H9 (cell line): ENCODE measurements at regions not wholly inside any gene's neighbourhood (a gene's known extent, or its start where the extent isn't known, plus 50 kb on each side); places are given as distances from the start of the nearest gene placed in this dataset.

Experiments
- DNase-seq: peaks from one replicate; pipeline ENCODE4 v3.0.0-alpha.2; 2017
- H2AFZ ChIP-seq: one replicate; pipeline ENCODE4 v1.6.1; 2013; ENCODE audit warnings: mild to moderate bottlenecking, low read length, control low read depth, moderate library complexity
- H2AK5ac ChIP-seq: 2 replicates; pipeline ENCODE4 v1.6.1; 2013; ENCODE audit warnings: low read length, control low read depth, mixed read lengths; ENCODE audit not compliant: insufficient read length
- H2BK120ac ChIP-seq: one replicate; pipeline ENCODE4 v1.6.1; 2013; ENCODE audit warnings: low read depth, mild to moderate bottlenecking, low read length, control low read depth, inconsistent platforms; ENCODE audit not compliant: poor library complexity, severe bottlenecking
- H2BK12ac ChIP-seq: 2 replicates; pipeline ENCODE4 v1.6.1; 2013; ENCODE audit warnings: low read length, control low read depth, mixed read lengths, low read depth; ENCODE audit not compliant: insufficient read length
- H2BK15ac ChIP-seq: 2 replicates; pipeline ENCODE4 v1.6.1; 2013; ENCODE audit warnings: low read depth, low read length, control low read depth
- H2BK20ac ChIP-seq: one replicate; pipeline ENCODE4 v1.6.1; 2013; ENCODE audit warnings: low read depth, mild to moderate bottlenecking, low read length, control low read depth, inconsistent platforms; ENCODE audit not compliant: poor library complexity, severe bottlenecking
- H2BK5ac ChIP-seq: 2 replicates; pipeline ENCODE4 v1.6.1; 2013; ENCODE audit warnings: low read length, control low read depth, mixed read lengths; ENCODE audit not compliant: insufficient read length
- H3K14ac ChIP-seq: 2 replicates; pipeline ENCODE4 v1.6.1; 2013; ENCODE audit warnings: low read length, control low read depth; ENCODE audit not compliant: insufficient read depth
- H3K18ac ChIP-seq: 2 replicates; pipeline ENCODE4 v1.6.1; 2013; ENCODE audit warnings: low read depth, mild to moderate bottlenecking, mixed read lengths, low read length, control low read depth; ENCODE audit not compliant: insufficient read length
- H3K23ac ChIP-seq: 2 replicates; pipeline ENCODE4 v1.6.1; 2013; ENCODE audit warnings: low read length, control low read depth, mixed read lengths, low read depth; ENCODE audit not compliant: insufficient read length
- H3K23me2 ChIP-seq: 2 replicates; pipeline ENCODE4 v1.6.1; 2013; ENCODE audit warnings: low read depth, mild to moderate bottlenecking, mixed read lengths, low read length, control low read depth; ENCODE audit not compliant: insufficient read length, poor library complexity, severe bottlenecking
- H3K27ac ChIP-seq: 2 replicates; pipeline ENCODE4 v1.5.1; 2013; ENCODE audit warnings: low read length, control low read depth, mixed read lengths, low read depth; ENCODE audit not compliant: insufficient read length
- H3K27me3 ChIP-seq: 2 replicates; pipeline ENCODE4 v1.6.1; 2013; ENCODE audit warnings: low read length, control low read depth, inconsistent platforms; ENCODE audit not compliant: insufficient read depth
- H3K4ac ChIP-seq: 2 replicates; pipeline ENCODE4 v1.6.1; 2013; ENCODE audit warnings: low read depth, mild to moderate bottlenecking, control low read depth, inconsistent platforms, low read length, moderate library complexity
- H3K4me1 ChIP-seq: 2 replicates; pipeline ENCODE4 v1.6.1; 2013; ENCODE audit warnings: low read length, control low read depth, inconsistent platforms; ENCODE audit not compliant: insufficient read depth
- H3K4me2 ChIP-seq: 2 replicates; pipeline ENCODE4 v1.6.1; 2013; ENCODE audit warnings: low read length, control low read depth, mixed read lengths; ENCODE audit not compliant: insufficient read length, insufficient read depth
- H3K56ac ChIP-seq: 2 replicates; pipeline ENCODE4 v1.6.1; 2013; ENCODE audit warnings: low read depth, mild to moderate bottlenecking, mixed read lengths, low read length, control low read depth; ENCODE audit not compliant: insufficient read length
- H3K79me1 ChIP-seq: 2 replicates; pipeline ENCODE4 v1.6.1; 2013; ENCODE audit warnings: low read depth, mild to moderate bottlenecking, moderate library complexity, low read length, control low read depth, inconsistent platforms; ENCODE audit not compliant: insufficient read depth, poor library complexity, severe bottlenecking
- H3K79me2 ChIP-seq: 2 replicates; pipeline ENCODE4 v1.6.1; 2013; ENCODE audit warnings: low read length, control low read depth, inconsistent platforms; ENCODE audit not compliant: insufficient read depth
- H3K9ac ChIP-seq: 2 replicates; pipeline ENCODE4 v1.6.1; 2013; ENCODE audit warnings: low read length, control low read depth, mixed read lengths; ENCODE audit not compliant: insufficient read length; ENCODE audit errors: extremely low read depth
- H3K9me3 ChIP-seq: one replicate; pipeline ENCODE4 v1.6.1; 2013; ENCODE audit warnings: low read depth, low read length, inconsistent platforms; ENCODE audit not compliant: control insufficient read depth
- H3T11ph ChIP-seq: one replicate; pipeline ENCODE4 v1.6.1; 2013; ENCODE audit warnings: mild to moderate bottlenecking, low read length, control low read depth, inconsistent platforms
- H4K20me1 ChIP-seq: one replicate; pipeline ENCODE4 v1.6.1; 2013; ENCODE audit not compliant: control insufficient read depth, insufficient read length, insufficient read depth
- H4K5ac ChIP-seq: 2 replicates; pipeline ENCODE4 v1.6.1; 2013; ENCODE audit warnings: low read depth, mild to moderate bottlenecking, mixed read lengths, low read length, control low read depth; ENCODE audit not compliant: insufficient read length
- H4K8ac ChIP-seq: replicated peaks from 2 replicates; pipeline ENCODE4 v1.6.1; 2013; ENCODE audit warnings: low read length, control low read depth, mixed read lengths, low read depth; ENCODE audit not compliant: insufficient read length
- H4K91ac ChIP-seq: 2 replicates; pipeline ENCODE4 v1.6.1; 2013; ENCODE audit warnings: low read depth, mild to moderate bottlenecking, moderate library complexity, mixed read lengths, low read length, control low read depth; ENCODE audit not compliant: insufficient read length
- H3K27ac Mint-ChIP-seq, 3 experiments: 2 replicates in 2 of 3; 3 replicates in 1 of 3; pipeline ENCODE4 v1.8.0; 2020 to 2021; ENCODE audit warnings: mixed read lengths in 3 of 3, mild to moderate bottlenecking in 1 of 3, moderate library complexity in 1 of 3
- H3K27me3 Mint-ChIP-seq: 2 replicates; pipeline ENCODE4 v1.8.0; 2021; ENCODE audit warnings: low read depth, mild to moderate bottlenecking, moderate library complexity, mixed read lengths
- H3K36me3 Mint-ChIP-seq, 3 experiments: 2 replicates in 2 of 3; 3 replicates in 1 of 3; pipeline ENCODE4 v1.8.0; 2020 to 2021; ENCODE audit warnings: low read depth in 3 of 3, mixed read lengths in 3 of 3; ENCODE audit not compliant: insufficient read depth in 1 of 3
- H3K4me1 Mint-ChIP-seq, 2 experiments: 2 replicates each; pipeline ENCODE4 v1.8.0; 2020; ENCODE audit warnings: mixed read lengths in 2 of 2
- H3K4me3 Mint-ChIP-seq, 2 experiments: 2 replicates in 1 of 2; 3 replicates in 1 of 2; pipeline ENCODE4 v1.8.0; 2020 to 2021; ENCODE audit warnings: mild to moderate bottlenecking in 2 of 2, mixed read lengths in 2 of 2, moderate library complexity in 1 of 2
- H3K9me3 Mint-ChIP-seq, 2 experiments: 2 replicates in 1 of 2; 3 replicates in 1 of 2; pipeline ENCODE4 v1.8.0; 2020; ENCODE audit warnings: mild to moderate bottlenecking in 2 of 2, mixed read lengths in 2 of 2, moderate library complexity in 1 of 2
- CTCF ChIP-seq: fragments of 200-600 bp; sonication (generic); conservative IDR thresholded peaks from 3 replicates; pipeline ENCODE4 v1.8.0; 2021; ENCODE audit warnings: antibody characterized with exemption, mild to moderate bottlenecking
- WGBS: extraction: QIAGEN DNeasy Blood & Tissue Kit; methylation state at CpG from one replicate; pipeline ENCODE4 v1.1.7; 2013; ENCODE audit warnings: missing lambda C conversion rate, low lambda C conversion rate, mixed read lengths; ENCODE audit not compliant: insufficient read length; ENCODE audit errors: extremely low coverage; 5-methylcytosine and 5-hydroxymethylcytosine counted together

GRCh38 chr3:159604151-159604581 is 384.5 kb upstream of the IL12A start:
- H2AFZ ChIP-seq: no peak overlapping the region
- no peak overlapping the region for H3K27ac ChIP-seq
- no peak overlapping the region for H3K27ac Mint-ChIP-seq

More at GRCh38 chr3:159604151-159604581, 384.5 kb upstream of the IL12A start:
- H3K9ac ChIP-seq: no peak overlapping the region
- no peaks in the 10 kb centered on the region for H4K20me1 ChIP-seq
- H3K4me1 Mint-ChIP-seq: no peaks in the 10 kb centered on the region
- peaks cover 4% of the 10 kb centered on the region in 2 experiments; a peak in 3 of 5 replicates for H3K9me3 Mint-ChIP-seq
- no peak overlapping the region for H4K8ac ChIP-seq
- no peak overlapping the region for H2BK120ac ChIP-seq
- H2AK5ac ChIP-seq: no peak overlapping the region
- TF ChIP-seq CTCF: no peak
- no peaks in the 10 kb centered on the region for H3K79me1 ChIP-seq
- H3K27me3 ChIP-seq: no peaks in the 10 kb centered on the region
- DNase-seq: no peak
- H2BK20ac ChIP-seq: no peak overlapping the region
- H3T11ph ChIP-seq: no peak overlapping the region
- peaks cover 0 to 4% (median 0%) of the 10 kb centered on the region in 3 experiments; a peak in 1 of 7 replicates for H3K36me3 Mint-ChIP-seq
- H2BK15ac ChIP-seq: no peak overlapping the region
- no peak overlapping the region for H3K4ac ChIP-seq
- H3K23me2 ChIP-seq: no peaks in the 10 kb centered on the region
- H3K4me2 ChIP-seq: no peak overlapping the region
- H3K18ac ChIP-seq: no peak overlapping the region
- no peaks in the 10 kb centered on the region for H3K79me2 ChIP-seq
- H2BK12ac ChIP-seq: no peak overlapping the region
- no peaks in the 10 kb centered on the region for H3K4me1 ChIP-seq
- H4K91ac ChIP-seq: no peak overlapping the region
- H3K23ac ChIP-seq: no peak overlapping the region
- no peaks in the 10 kb centered on the region for H3K27me3 Mint-ChIP-seq
- WGBS: no CpG with 5 or more reads among the region's 5 CpGs
- H3K9me3 ChIP-seq: no peaks in the 10 kb centered on the region
- no peak overlapping the region for H3K56ac ChIP-seq
- no peak overlapping the region for H3K4me3 Mint-ChIP-seq
- H4K5ac ChIP-seq: no peak overlapping the region
- H2BK5ac ChIP-seq: no peak overlapping the region
- no peak overlapping the region for H3K14ac ChIP-seq
